ENCODE measurements at regions not wholly inside any gene's neighbourhood (a gene's known extent, or its start where the extent isn't known, plus 50 kb on each side); places are given as distances from the start of the nearest gene placed in this dataset.
A peak's percentile ranks its signal among the peaks of the same experiment; 100 is the strongest.

DNA sequence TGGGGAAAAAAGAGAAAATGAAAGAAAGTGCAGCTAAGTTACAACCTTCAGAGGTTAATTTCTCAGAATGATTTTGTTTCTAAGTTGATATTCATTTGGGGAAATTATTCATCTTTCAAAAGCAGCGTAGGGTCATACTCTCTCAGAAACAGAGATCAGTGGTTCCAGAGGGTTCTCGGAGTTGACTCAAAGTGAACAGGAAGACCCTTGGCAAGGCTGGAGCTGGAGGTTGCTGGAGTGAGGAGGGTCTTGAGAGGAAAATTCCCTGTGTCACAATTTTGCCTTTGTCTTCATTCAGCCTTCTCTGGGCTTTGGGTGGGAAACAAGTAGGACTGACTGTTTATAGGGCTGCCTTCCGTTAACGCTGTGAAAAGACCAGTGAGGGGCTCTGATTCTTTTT lies 168.2 kb downstream of the ICOS start:
- DNase-seq (ENCODE audit: insufficient read length, low spot score) (no peak), FAIRE-seq (no peak)

DNA sequence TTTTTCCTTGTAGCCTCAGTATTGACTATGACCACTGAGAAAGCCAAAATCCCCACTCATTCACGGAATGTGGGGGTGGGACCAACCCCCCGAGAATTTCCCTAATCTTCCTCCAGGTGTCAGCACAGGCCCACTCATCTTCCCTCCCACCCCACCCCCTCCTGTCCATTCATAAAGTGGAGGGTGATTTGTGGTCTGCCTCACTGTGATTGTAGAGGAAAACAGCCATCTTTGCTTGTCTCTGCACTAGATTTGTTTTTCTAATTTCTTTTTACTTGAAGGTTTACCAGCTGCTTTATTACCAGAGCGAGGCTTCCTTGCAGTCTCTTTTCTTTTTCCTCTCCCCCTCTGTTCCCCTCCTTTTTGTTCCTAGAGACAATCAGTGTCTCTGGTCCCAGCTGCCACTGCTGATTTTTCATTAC lies 171.8 kb downstream of the ICOS start:
- DNase-seq (ENCODE audit: insufficient read length, low spot score), result peak; percentile 18
- FAIRE-seq, result peak; percentile 87

DNA sequence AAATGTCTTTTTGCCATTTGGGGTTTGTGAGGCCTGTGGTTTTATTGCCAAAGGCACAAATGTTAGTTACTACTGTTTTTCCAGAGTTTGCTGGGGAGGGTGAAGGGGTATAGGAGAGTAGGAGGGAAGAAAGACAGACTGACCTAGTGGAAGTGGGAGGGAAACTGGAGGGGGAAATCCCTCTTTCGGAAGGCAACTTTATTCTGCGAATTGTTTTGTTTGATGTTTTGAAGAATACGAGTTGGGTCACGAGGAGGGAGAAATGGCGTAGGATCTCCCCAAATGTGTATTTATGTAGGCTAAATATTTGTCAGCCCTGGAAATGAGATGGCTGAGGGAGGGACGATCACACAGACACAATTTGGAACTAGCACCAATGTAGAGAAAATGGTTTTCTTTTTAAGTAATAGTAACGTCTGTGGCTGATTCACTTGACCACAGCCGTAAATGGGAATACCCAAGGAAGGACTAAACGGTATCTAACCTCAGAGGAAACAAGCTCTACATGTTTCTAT lies 172.3 kb downstream of the ICOS start:
- no peak for DNase-seq (ENCODE audit: insufficient read length, low spot score)
- no peak for FAIRE-seq

DNA sequence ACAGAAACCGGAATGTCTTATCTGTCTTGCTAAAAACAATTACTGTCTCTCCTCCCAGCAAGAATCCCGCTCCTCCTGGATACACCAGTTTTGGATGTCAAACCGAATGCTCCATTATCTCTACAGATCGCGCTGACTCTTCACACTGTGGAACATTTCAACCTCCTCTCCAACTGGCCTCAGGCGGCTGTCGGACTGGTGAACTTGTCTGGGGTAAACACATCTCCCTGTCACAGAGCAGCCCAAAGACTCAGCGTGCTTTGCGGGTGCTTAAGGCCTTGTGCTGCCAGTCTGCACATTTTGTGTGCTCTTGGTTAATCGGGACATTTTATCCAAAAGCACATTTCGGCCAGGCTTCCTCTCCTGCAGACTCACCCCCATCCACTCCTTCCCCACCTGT lies 173.1 kb downstream of the ICOS start:
- DNase-seq (ENCODE audit: insufficient read length, low spot score), result no peak
- no peak for FAIRE-seq

DNA sequence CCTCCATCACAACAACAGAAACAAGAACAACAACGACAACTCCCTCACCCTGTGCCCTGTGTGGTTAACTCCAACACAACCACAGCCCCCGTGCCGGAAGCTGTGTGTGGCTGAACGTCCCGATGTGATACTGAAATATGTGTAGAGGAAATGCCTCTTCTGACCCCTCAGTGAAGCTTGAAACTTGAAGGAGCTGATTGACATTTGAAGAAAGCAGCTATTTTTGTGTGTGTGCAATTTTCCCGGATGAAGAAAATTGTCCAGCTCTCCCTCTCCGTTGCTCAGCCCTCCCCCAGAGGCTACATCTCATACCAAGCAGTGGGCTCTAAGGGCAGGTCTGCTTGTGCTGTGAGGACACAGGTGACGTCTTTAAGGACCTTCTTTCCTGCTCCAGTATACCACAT lies 173.8 kb downstream of the ICOS start:
- FAIRE-seq (peak; percentile 94), DNase-seq (ENCODE audit: insufficient read length, low spot score) (peak; percentile 34)

DNA sequence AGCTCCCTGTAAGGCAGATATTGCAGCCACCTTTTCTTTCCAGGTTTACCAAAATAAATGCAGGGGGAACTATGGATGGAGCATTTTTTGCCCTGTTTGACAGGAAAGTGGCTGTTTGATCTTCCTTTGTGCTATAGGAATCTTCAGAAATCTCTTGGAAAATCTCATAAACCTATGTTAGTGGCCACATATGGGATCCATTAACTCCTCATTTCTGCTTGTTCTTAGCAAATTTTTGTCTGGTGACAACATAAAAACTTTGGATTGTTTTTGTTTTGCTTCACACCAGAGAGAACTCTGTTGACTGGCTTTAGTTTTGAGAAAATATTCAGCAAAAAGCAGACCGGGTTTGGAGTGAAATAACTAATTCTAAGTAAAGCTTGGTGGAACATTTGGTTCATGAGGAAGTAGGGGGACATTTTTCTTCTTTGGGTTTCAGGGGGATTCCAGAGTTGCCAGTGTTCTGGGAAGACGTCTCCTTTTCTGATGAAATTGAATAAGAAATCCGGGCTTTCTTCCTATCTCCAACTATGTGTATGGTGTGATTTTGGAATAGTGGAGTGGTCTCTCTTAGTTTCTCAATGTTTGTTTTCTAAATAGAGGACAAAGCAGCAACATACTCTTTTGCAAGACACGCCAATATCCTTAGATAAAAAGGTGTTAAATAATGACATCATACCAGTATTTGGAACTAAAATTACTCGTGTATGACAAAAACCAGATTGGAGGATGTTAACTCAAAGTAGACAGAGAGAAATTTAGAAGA lies 174.4 kb downstream of the ICOS start:
- DNase-seq (ENCODE audit: insufficient read length, low spot score) (no peak), FAIRE-seq (no peak)

DNA sequence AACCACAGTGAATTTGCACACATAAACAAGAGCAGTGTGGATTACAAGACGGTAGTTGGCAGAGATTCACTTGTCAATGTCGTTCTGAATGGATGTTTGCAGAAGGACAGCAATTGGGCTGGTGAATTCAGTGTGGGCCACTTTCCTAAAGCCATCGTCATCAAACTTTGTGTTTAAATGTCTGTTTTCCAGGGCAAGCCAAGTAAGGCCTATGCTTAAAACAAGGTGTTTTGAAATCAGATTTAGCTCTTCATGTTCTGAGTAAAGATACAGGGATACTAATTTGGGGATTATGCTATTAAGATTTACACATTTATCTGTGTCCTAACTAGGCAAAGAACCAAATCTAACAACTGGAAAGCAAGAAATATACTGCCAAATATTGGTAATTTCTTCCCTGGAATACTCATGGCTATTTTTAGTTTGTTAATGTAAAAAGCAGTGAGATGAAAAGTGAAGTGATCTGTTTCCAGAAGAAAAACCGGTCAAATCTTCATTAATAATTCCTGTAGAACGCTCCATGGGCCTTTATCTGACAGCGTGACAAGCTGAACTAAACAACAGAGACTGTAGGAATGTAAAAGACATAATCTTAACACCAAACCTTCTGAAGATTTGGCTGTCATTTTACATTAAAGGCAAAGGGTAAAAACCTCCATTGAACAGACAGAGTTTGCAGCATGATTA lies 175.7 kb downstream of the ICOS start:
- FAIRE-seq (no peak), DNase-seq (ENCODE audit: insufficient read length, low spot score) (no peak)

DNA sequence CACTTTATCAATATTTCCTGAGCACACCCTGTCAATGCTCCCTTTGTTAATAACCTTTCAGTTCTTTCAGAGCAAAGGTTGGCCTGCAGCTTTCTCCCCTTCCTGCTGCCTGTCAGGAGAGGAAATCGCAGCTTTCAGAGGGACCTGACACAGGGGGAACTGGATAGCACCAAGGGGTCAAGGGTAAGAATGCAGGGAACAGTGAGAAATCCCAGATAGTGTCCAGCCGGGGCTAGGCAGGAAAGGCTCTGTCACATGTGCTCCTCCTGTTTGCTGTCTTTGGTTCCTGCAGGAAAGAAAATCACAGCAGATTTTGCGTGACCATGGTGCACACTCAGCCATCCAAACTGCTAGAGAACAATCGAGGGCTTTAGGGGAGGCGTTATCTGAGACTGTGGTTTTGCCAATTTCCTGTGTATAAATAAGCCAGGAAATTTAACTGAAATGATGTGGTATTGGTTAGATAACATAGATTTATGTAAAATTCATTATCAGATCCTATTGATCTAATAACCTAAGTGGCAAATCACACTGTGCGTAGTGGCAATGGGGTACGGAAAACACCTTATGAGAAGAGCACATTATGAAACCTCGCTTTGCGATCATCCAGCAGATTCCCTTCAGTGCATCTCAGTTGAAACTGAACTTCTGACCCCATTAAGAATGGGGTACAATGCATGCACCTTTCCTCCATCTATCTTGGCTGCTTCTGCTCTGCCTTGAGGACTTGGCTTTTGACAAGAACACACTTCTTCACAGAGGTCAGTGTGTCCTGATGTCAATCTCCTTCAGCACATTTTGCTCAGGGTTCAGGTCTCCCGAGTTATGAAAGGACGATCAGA lies 178.0 kb downstream of the ICOS start:
- DNase-seq (ENCODE audit: insufficient read length, low spot score) (no peak), FAIRE-seq (no peak)

DNA sequence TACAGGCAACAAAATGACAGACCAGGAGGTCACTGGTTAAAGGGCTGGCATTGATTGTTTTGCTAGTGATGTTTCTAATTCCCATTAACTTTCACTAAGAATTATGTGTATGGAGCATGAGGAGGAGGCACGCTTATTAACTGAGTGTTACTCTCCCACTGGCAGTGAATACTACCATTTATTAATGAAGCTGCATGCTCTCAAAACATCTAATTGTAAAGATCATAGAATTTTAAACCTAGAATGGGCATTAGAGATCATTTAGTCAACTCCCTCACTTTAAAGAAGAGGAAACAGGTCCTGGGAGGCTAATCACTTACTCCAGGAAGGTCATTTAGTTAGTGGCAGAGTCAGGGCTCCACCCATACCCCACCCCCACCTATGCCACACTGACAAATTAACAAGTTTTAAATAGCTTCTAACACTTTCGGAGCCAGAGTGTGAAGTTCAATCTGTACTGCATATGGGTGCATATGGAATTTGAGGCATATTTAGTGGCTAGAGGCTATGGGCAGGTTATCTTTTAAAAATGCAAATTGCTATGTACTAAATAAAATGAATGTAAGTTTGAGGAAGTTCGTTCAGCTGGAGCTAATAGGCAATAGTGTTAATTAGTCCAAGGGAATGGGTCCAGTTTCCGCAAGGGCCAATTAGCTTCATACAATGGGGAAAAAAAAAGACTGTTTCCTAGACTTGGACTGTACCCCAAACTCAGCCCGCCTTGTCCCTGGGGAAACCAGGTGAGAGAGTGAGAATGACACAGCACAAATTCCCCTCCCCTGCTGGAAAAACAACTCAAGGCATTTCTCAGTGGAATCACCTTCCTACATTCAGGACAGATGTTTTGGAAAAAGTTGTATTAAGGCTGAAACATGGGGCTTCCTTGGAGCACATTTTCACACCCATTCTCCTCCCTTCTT lies 178.8 kb downstream of the ICOS start:
- no peak for DNase-seq (ENCODE audit: insufficient read length, low spot score)
- no peak for FAIRE-seq

DNA sequence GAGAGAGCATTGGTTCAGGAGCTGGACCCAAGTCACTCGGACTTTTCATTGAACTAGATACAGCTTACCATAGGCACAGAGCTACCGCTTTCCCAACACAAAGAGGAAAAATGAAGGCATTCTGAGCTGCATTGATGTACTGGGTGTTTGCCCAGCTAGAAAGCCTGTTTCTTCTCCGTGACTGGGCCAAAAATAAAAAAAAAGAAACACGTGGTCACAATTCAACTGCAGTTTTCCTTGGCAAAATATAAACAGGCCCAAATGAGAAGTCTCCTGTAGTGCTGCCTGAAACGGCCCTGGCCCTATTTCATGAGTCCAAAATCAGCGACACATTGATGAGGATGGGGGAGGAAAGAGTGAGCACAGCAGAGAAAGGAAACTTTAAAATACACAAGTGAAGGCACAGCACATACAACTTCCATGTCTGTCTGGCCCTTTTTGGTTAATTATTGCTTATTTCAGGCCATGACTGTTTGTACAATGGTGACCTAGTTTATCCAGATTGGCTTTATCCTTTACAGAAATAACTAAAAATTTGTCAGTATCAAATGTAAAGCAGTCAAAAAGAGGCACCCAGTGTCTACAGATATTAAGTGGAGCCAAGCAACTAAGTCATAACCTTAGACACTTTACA lies 179.7 kb downstream of the ICOS start:
- FAIRE-seq, result no peak
- no peak for DNase-seq (ENCODE audit: insufficient read length, low spot score)

DNA sequence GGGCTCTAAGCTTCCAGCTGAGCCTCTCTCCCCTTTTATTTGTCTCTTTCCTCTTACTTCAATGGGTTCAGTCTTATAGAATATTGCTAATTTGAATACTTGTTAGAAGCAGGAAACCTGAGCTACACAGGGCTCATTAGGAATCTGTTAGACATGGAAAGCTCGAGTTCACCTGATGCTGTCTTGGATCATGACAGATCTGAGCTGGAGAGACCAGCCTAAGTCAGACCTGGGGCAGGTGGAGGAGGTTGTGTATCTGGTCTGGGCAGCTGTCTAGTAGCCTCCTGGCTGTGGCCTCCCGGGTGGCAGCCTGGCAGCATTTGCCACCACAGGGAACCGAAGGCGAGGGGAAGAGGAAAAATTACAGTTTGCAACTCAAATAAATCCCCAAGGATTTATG lies 185.9 kb downstream of the ICOS start:
- FAIRE-seq, result no peak
- no peak for DNase-seq (ENCODE audit: insufficient read length, low spot score)

DNA sequence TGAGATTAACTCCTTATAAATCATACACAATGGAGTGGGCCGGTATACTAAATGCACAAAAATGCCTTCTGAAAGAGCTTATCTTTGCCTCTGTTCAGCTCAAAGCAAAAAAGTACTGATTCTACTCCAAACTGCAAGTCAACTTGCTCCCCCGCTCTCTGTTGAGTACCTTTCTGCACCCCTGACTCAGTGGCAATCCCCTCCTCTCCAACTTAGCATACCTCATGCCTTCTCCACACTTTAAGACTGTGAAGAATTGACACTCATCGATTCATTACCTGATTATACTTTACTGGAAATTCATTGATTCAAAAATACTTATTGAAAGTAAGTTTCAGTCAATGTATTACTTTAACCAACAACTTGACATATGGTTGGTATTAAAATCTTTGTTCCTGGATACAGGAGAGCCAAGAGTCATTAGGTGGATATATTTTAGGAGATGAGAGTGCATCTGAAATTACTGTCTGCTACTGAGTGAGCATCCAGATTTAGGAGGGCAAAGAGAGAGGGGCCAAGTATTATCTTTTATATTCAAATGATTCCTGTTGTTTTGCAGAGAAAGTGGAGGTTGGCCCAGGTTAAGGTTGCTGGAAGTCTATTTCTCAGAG lies 187.7 kb downstream of the ICOS start:
- no peak for FAIRE-seq
- no peak for DNase-seq (ENCODE audit: insufficient read length, low spot score)

DNA sequence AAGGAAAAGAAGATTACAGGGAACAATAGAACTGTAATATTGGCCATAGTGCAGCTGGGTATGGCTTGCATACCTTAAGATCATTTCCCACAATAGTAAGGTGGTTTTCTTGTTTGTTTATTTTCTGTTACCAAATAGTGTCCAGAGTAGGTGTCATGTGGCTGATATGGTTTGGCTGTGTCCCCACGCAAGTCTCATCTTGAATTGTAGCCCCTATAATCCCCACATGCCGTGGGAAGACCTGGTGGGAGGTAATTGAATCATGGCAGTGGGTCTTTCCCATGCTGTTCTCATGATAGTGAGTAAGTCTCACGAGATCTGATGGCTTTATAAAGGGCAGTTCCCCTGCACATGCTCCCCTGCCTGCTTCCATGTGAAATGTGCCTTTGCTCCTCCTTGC lies 190.1 kb downstream of the ICOS start:
- no peak for DNase-seq (ENCODE audit: insufficient read length, low spot score)
- no peak for FAIRE-seq

DNA sequence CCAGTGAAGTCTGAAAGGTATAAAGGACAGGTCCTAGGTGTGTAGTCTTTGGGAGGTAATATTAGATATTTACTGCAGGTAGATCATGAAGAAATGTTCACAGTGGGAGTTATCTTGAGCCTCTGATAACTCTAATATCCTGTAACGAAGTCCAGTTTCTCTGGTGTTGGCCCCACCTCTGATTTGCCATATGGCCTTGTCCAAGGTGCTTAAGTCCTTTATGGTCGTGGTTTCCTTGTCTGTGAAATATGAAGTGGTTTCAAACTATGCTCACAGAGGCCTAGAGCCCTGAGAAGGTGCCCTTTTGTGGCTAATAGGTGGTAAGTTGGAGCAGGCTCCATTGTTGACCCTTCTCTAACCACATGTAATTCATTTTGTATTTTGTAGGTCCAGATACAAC lies 190.7 kb downstream of the ICOS start:
- DNase-seq (ENCODE audit: insufficient read length, low spot score), result no peak
- no peak for FAIRE-seq

DNA sequence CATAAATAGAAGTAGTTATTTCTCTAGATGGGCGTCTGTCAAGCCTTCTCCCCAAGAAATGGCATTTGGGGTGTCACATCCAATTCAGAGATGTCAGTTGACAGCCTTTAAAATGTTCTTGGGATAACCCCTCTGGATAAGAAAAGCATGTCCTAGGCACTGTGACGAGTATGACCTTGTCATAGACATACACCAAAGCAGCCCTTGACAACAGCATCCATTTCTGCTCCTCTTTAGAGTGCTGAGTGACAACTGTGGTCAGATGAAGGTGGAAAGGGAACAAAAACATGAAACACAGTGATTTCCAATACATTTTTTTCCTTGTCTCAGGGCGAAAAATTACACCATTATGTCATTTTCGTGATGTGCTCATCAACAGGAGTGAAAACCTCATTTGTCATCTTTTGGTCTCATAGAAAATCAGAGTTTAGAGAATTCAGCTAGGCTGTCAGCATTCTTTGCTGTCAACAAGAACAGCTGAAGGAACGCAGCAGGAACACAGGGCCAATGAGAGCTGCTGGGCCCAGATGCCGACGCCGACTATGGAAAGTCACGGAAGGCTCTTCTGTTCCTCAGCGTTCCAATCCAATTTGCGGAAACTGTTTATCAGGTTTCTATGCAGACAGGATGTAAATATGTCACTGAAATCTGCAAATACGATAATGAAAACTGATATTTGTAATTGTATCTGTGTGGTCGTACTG lies 193.2 kb downstream of the ICOS start:
- DNase-seq (ENCODE audit: insufficient read length, low spot score) (no peak), FAIRE-seq (no peak)

DNA sequence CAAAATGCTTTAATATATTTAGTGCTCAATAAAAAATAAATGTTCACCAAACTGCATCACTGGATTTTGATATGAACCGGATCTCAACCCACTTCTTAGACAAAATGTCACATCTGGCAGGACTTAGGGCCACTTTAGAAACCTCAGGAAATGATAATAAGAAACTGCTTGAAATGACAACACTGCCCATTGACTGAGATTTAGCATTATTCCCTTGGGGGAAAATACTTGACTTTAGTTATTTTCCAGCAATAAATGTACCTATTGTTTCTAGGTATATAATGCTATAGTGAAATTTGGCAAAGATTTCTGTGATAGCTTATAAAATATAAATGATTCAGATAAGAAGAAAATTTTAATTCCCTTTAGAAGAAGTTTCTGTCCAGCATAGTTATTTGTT lies 195.1 kb downstream of the ICOS start:
- no peak for FAIRE-seq

DNA sequence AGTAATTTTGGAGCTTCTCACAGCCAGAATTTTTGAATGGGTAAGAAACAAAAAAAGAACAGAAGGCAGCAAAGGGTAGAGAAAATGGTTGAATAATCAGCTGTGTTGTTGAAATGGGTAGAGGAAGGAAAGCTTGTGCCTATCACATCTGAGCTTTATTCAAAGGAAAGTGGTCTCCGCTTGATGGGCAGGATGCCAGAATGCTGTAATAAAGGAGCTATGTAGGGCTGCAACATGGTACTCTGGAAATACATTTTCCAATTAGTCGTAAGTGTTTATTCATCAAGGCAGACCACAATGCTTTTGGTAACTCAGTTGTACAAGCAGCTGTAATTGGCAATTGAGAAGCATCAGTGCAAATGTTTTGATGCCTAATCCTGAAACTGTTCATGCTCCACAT lies 196.9 kb downstream of the ICOS start:
- DNase-seq (ENCODE audit: insufficient read length, low spot score) (no peak), FAIRE-seq (no peak)

More for the DNA sequence above, 195.1 kb downstream of the ICOS start:
- no peak for DNase-seq (ENCODE audit: insufficient read length, low spot score)

DNA sequence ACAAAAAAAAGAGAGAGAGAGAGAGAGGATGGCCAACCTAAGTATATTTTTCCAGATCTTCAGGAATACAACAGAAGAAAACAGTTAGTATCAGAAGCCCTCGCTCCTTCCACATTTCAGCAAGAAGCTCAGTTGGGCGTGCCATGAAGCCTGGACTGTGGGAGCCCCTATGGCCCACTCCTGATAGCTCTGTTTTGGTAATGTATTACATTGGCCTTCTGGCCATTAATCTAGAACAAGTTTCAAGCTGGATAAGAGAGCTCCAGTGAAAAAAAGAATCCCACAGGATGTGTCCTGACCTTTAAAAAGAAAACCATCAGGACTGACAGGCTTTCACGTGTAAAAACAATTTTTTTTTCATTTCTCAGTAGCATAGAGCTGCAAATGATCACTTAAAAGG lies 197.9 kb downstream of the ICOS start:
- no peak for FAIRE-seq
- DNase-seq (ENCODE audit: insufficient read length, low spot score), result no peak

DNA sequence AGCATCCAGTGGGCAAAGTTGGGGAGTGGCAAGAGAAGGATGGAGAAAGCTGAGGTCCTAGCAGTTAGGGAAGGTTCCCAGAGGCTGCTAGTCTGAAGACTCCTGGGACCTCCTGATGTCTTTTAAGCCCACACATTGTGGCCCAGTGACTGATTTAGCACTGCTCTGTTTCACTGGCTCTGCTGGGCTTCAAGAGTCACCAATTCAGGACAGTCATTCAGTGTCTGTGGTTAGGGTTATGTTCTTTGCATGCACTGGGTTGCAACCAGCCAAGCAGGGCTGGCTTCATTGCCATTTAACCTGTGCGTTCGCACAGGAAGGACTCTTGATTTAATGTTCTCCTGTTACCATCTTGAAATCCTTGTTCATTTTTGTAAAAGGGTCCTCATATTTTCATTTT lies 199.2 kb downstream of the ICOS start:
- FAIRE-seq, result no peak
- DNase-seq (ENCODE audit: insufficient read length, low spot score), result no peak

All from GM19239 (cell line).